Inferior parietal cortex (tissue), 1 donor: ENCODE measurements at regions not wholly inside any gene's neighbourhood (a gene's known extent, or its start where the extent isn't known, plus 50 kb on each side); places are given as distances from the start of the nearest gene placed in this dataset.
"Not testable (repeated sequence)": the region's sequence is repeated elsewhere in the genome, so short reads cannot be mapped to it uniquely, and the experiment has no call there.

Experiments used
- DNase-seq: peaks from one replicate; pipeline ENCODE4 v3.0.0-alpha.2; 2016; ENCODE audit errors: extremely low spot score

DNA sequence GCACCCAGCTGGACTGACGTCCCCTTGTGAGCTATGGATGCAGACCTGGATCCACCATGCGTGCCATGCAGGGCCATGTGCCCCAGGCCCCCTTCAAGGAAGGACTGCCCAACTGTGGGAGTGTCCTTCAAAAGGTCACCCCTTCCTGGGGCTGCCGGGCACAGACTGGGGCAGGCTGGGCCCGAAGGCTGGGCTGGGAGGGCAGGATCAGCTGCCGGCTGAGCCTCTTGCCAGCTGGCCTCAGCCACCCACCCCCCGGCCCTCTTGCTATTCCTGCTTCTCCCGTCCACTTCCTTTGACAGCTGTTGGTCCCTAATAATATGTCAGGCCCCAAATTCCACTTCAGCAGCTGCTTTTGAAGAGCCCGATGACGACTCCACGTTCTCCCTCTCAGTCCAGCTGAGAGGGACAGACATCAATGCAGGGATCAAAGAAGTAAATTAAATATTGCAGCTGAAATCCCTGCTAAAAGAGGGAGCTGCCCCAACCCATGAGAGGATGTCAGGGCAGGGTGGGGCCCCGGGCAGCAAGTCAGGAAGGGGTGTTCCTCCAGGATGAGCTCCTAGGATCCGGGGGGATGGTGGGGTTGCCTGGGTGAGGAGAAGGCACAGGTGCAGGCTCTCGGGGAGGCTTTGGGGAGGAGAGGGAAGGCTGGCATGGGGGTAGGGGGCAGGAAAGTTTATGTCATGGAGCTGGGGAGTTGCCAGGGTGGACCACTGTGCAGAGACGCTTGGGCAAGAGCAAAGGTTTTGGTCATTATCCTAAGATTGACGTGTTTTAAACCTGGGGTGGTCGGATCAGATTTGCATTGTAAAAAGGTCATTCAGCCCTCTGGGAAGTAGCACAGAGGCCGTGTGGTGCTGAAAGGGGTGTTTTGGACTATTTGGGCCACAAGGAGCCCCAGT, 185.0 kb downstream of the ANKRD60 start:
- DNase-seq: no peak

GRCh38 chr20:58042591-58042990, 185.9 kb downstream of the ANKRD60 start:
- DNase-seq: no peak

GRCh38 chr20:58040447-58041290, 187.8 kb downstream of the ANKRD60 start:
- no peak for DNase-seq

- DNase-seq: no peak
These were observed 189.0 kb downstream of the ANKRD60 start for GRCh38 chr20:58039274-58040092.

DNA sequence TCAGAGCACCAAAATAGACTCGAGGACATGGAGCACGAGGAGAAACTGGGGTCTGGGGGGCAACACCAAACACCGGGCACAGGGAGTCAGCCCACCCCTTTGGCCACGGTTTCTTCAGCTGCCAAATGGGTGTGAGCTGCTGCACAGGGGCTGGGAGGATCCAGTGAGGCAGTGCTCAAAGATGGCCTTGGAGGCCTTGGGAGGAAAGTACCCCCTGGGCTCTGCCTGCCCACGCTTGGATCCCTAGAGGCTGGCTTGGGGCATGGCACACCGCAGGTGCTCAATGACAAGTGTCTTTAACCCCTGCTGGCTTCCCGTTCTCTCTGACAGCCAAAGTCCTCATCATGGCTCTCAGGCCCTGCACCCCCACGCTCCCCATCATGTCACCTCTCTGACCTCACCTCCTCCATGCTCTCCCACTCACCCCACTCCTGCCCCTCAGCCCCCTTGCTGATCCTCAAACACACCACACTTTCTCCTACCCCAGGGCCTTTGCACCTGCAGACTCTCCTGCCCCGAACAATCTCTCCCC, 190.3 kb downstream of the ANKRD60 start:
- DNase-seq: no peak

DNA sequence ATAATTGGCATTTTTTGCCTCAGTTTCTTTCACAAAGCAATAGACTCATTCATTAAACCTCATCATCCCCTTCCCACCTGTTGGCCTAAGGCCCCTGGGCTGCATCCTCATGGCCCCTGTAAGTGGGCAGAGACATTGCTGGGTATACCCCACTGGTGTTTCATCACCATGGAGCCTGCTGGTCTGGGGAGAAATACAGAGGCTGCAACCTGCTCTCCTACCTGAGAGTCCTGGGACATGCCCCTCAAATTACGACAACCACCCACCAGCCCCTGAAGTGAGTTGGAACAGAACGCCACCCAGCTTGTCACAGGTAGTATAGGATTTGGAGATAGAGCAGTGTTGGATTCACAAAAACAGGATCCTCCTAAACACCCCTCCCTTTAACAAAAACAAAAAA, 190.8 kb downstream of the ANKRD60 start:
- no peak for DNase-seq

GRCh38 chr20:58033026-58033536, 195.4 kb downstream of the ANKRD60 start:
- DNase-seq: no peak

- no peak for DNase-seq
These were observed 195.9 kb downstream of the ANKRD60 start for GRCh38 chr20:58032599-58032998.

DNA sequence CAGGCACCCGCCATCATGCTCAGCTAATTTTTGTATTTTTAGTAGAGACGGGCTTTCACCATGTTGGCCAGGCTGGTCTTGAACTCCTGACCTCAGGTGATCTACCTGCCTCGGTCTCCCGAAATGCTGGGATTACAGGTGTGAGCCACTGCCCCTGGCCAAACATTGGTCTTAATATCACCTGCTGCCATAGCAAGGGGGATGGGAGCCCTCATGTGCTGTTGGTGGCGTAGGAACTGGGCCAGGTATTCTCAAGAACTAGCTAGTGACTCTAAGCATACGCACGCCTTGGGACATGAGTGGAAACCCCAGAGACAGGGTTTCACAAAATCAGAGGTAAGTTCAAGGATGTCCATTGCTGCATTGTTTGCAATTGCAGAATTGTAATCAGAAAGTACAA, 197.1 kb downstream of the ANKRD60 start:
- DNase-seq: not testable (repeated sequence)

- DNase-seq: no peak
These were observed 200.3 kb downstream of the ANKRD60 start for GRCh38 chr20:58028123-58028522.

GRCh38 chr20:58026361-58026760, 202.1 kb downstream of the ANKRD60 start:
- DNase-seq: no peak

GRCh38 chr20:58025233-58025632, 203.2 kb downstream of the ANKRD60 start:
- DNase-seq: no peak

DNA sequence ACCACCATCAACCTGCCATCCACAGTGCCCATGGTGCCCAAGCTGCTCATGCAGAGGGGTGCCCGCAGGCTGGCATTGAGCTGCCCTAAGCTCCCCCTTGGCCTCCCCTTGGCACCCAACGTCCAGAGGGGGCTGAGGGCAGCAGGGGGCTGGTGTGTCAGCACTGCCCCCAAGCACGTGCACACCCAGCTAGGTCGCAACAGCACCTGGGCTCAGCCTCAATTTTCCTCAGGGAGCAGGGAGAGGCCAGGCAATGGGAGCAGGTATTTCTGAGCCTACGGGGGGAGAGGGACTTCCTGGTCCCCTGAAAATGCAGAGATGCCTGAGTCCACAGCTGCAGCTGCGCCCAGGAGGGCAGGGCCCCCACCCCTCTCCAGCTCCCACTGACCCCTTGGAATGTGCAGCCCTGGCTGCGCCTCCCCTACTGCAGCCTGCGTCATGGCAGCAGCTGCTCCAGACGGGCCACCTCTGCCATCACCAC, 204.2 kb downstream of the ANKRD60 start:
- no peak for DNase-seq

GRCh38 chr20:58023781-58024180, 204.7 kb downstream of the ANKRD60 start:
- no peak for DNase-seq

GRCh38 chr20:58023346-58023745, 205.1 kb downstream of the ANKRD60 start:
- DNase-seq: no peak

DNA sequence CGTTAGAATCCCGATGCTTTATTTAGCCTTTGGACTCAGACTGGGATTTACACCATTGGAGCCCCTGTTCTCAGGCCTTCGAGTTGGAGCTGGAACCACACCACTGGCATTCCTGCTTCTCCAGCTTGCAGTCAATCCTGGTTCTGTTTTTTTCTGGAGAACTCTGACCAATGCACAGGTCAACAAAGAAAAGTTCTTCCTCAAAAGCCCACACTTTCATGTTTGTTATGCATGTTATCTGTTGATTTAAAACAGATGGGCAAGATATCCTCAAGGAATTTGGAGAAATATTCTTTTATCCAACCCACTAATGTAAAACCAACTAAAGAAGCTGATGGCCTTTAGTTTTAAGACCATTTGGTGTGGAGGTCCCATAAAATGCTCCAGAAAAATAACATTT, 205.7 kb downstream of the ANKRD60 start:
- no peak for DNase-seq

- no peak for DNase-seq
These were observed 207.0 kb downstream of the ANKRD60 start for GRCh38 chr20:58021481-58021880.

- no peak for DNase-seq
These were observed 207.6 kb downstream of the ANKRD60 start for GRCh38 chr20:58020656-58021454.

DNA sequence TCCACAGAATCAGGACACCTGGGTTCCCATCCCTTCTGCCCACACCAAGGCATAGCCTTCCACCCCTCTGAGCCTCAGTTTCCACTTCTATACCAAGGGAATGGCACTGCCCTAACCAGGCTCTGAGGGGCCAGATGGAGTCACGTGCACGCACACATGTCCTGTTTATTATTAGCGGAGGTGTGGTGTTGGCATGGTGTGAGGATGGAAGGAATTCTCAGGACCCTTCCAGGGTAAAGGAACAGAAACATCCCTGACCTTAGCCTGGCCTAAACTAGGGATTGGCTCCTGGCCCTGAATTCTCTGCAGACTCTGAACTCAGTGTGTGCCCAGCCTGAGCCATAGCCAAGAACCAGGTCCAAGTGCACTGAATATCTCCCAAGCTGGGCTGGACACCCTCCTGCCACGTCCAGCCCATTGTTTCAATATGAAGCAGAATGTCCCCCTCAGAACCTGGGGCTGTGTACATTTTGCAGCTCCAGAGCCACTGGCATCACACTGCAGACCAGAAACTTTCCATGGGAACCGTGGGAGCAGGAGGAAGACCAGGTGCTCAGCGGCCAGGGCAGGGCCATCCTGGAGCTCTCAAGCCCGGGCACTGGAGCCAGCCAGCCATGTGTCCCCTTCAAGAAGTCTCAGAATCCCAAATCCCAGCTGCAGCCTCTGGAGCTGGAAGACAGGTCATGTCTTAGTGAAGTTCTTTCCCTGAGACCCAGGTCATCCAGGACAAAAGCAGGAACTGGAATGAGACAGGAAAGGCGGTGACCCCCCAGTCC, 208.4 kb downstream of the ANKRD60 start:
- DNase-seq: no peak
